ENCODE measurements at regions not wholly inside any gene's neighbourhood (a gene's known extent, or its start where the extent isn't known, plus 50 kb on each side); places are given as distances from the start of the nearest gene placed in this dataset.

DNA sequence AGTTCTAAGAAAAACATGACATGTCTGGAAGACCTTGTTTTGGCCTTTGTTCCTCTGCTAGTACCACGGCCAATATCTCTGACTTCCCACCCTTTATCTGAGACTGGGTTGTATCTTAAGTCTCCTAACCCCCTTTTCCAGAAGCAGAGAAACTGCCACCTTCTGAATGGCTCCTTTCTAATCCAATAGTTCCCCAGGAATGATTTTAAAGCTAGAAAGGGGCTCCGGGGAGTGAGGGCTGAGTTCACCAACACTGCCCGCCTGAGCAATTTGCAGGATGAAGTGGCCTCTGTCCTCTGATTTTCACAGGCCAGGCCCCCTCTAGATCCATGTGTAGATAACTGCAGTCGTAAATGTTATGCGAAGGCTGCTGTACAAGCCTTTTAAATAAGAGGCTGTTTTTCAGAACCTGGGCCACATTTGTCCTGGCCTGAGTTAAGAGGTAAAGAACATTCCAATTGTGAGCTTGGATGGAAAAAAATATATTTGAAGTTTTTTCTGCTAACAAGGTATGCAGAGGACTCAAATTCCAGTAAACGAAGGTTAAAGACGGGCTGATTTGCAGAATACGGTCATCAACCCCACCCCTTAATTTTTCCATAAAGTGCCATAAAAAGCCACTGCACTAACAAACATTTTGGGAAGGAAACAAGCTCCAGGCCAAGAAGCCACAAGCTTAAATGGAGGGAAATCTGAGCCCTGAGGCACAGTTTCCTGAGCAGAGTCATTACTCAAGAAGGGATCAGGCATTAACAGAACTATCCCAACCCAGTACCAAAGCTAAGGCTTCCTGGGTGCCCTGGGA lies 117.0 kb upstream of the MAF start:
- no peaks in the 10 kb centered on the region for H3K27me3 ChIP-seq (ENCODE audit: control insufficient read depth in 2 of 2, insufficient read depth in 2 of 2, low read length in 2 of 2)
- TF ChIP-seq GATA2 (IDR thresholded peaks at IDR 0.05; ENCODE audit: insufficient read depth, insufficient read length, low read depth, low read length) (no peak), FOS (IDR thresholded peaks at IDR 0.05; ENCODE audit: borderline replicate concordance, insufficient read depth, low read length) (no peak), POLR2AphosphoS5 (IDR thresholded peaks at IDR 0.05; ENCODE audit: insufficient read depth, low read depth, low read length) (no peak), JUN (IDR thresholded peaks at IDR 0.05; ENCODE audit: borderline replicate concordance, insufficient read depth, insufficient read length, low read depth) (no peak), MYC (IDR thresholded peaks at IDR 0.05; ENCODE audit: low read depth, low read length) (no peak), EZH2 (IDR thresholded peaks at IDR 0.05; ENCODE audit: borderline replicate concordance, low read depth, low read length, severe bottlenecking) (no peak), POLR2A (IDR thresholded peaks at IDR 0.05; ENCODE audit: low read depth, low read length) (no peak), CTCF (IDR thresholded peaks at IDR 0.05; ENCODE audit: extremely low read depth in 1 of 2, insufficient read depth in 1 of 2, low read depth in 1 of 2, low read length in 2 of 2) (no peak)
- TF ChIP-seq, protein P1, sequence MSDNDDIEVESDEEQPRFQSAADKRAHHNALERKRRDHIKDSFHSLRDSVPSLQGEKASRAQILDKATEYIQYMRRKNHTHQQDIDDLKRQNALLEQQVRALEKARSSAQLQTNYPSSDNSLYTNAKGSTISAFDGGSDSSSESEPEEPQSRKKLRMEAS (IDR thresholded peaks at IDR 0.05; ENCODE audit: insufficient read depth, insufficient read length): no peak
- BruUV-seq (replicated peaks): no TSS peak
- no peaks in the 10 kb centered on the region for H3K9me1 ChIP-seq (replicated peaks; ENCODE audit: control insufficient read depth, extremely low read depth, insufficient read depth, low read length)
- H3K79me2 ChIP-seq (ENCODE audit: control insufficient read depth, insufficient read depth, low read length): no peaks in the 10 kb centered on the region
- peaks cover 3% of the 10 kb centered on the region for H3K9me3 ChIP-seq (replicated peaks; ENCODE audit: control insufficient read depth, insufficient read depth, low read length)
- dilution Hi-C loops (cut with MboI; ENCODE audit: extremely low pct_ligation_motif_present, low sequenced_read_pairs): no loop called here
- DNase-seq (ENCODE audit: low read depth, low spot score): no peak
- no peaks in the 10 kb centered on the region for H3K36me3 ChIP-seq (ENCODE audit: control insufficient read depth in 2 of 2, extremely low read depth in 1 of 2, insufficient read depth in 2 of 2, low read length in 2 of 2)
- intact Hi-C loops (cut with micrococcal nuclease): no loop called here
- H3K4me2 ChIP-seq (ENCODE audit: insufficient read depth, low read length): no peak overlapping the region
- no peak for FAIRE-seq
- H2AFZ ChIP-seq (ENCODE audit: low read depth, low read length): no peak overlapping the region
- H3K9ac ChIP-seq (replicated peaks; ENCODE audit: extremely low read depth, insufficient read depth, low read length): no peak overlapping the region
- ChIA-PET CTCF (interaction anchor here (0.7 kb wide), 1 partner anchor 477 kb away, joined by 3 read pairs; no protein-coding TSS in a partner anchor), POLR2A (no interaction called here)
- no peak overlapping the region for H3K4me3 ChIP-seq (replicated peaks in 1 of 3; ENCODE audit: insufficient read depth in 1 of 3, low read depth in 1 of 3, low read length in 3 of 3)
- H3K27ac ChIP-seq (ENCODE audit: insufficient read depth, low read depth, low read length): no peak overlapping the region
- no peaks in the 10 kb centered on the region for H4K20me1 ChIP-seq (replicated peaks; ENCODE audit: control insufficient read depth, extremely low read depth, insufficient read depth, low read length)
- H3K4me1 ChIP-seq (ENCODE audit: control insufficient read depth, extremely low read depth, insufficient read depth, low read length): no peaks in the 10 kb centered on the region

All from endothelial cell of umbilical vein (primary cell).